ENCODE measurements at regions not wholly inside any gene's neighbourhood (a gene's known extent, or its start where the extent isn't known, plus 50 kb on each side); places are given as distances from the start of the nearest gene placed in this dataset.

DNA sequence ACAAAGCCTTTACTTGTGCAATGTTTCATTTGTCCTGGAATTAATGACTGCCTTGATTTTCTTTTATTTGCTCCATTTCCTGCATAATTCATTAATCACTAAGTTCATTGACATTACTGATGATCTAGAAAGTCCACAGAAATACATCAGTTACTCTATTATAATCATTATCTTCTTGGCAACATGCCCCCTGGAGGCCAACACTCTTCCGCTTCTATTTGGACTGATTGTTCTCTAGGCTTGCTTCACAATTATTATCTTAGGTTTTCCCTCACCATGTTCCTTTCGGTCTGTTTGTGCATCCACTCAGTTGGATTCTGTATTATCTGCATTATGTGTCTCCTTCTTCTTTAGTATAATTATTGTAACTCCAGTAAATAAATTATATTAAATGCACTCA lies 461.0 kb upstream of the CDH2 start:
- TF ChIP-seq, protein P1, sequence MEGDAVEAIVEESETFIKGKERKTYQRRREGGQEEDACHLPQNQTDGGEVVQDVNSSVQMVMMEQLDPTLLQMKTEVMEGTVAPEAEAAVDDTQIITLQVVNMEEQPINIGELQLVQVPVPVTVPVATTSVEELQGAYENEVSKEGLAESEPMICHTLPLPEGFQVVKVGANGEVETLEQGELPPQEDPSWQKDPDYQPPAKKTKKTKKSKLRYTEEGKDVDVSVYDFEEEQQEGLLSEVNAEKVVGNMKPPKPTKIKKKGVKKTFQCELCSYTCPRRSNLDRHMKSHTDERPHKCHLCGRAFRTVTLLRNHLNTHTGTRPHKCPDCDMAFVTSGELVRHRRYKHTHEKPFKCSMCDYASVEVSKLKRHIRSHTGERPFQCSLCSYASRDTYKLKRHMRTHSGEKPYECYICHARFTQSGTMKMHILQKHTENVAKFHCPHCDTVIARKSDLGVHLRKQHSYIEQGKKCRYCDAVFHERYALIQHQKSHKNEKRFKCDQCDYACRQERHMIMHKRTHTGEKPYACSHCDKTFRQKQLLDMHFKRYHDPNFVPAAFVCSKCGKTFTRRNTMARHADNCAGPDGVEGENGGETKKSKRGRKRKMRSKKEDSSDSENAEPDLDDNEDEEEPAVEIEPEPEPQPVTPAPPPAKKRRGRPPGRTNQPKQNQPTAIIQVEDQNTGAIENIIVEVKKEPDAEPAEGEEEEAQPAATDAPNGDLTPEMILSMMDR (conservative IDR thresholded peaks at IDR 0.05; ENCODE audit: low read length) = no peak
- TF ChIP-seq EZH2phosphoT487 (IDR thresholded peaks at IDR 0.05; ENCODE audit: borderline replicate concordance) = no peak
